Stomach (tissue), 8 donors: ENCODE measurements at regions not wholly inside any gene's neighbourhood (a gene's known extent, or its start where the extent isn't known, plus 50 kb on each side); places are given as distances from the start of the nearest gene placed in this dataset.
A peak's percentile ranks its signal among the peaks of the same experiment; 100 is the strongest.

Source experiments
- DNase-seq, 2 donors: peaks; one replicate each; pipeline versions ENCODE4 v3.0.0 to v3.0.0-alpha.2; 2013 to 2019
- H3K27ac ChIP-seq, 5 donors: fragments of 200-600 bp in 4 of 5; sonication (generic) in 4 of 5; one replicate each; pipeline ENCODE4 v1.5.1; 2013 to 2019; ENCODE audit warnings: mild to moderate bottlenecking in 1 of 5, moderate library complexity in 1 of 5
- H3K27me3 ChIP-seq, 3 donors: fragments of 200-600 bp; sonication (generic); one replicate each; pipeline ENCODE4 v1.5.1; 2017 to 2019; ENCODE audit warnings: mixed run types in 1 of 3
- H3K36me3 ChIP-seq, 4 donors: fragments of 200-600 bp; sonication (generic); 1 replicate in 3 of 4; 2 replicates in 1 of 4; pipeline ENCODE4 v1.5.1; 2016 to 2019
- H3K4me1 ChIP-seq, 4 donors: fragments of 200-600 bp; sonication (generic); one replicate each; pipeline ENCODE4 v1.5.1; 2016 to 2019
- H3K4me3 ChIP-seq, 4 donors: fragments of 200-600 bp; sonication (generic) in 3 of 4; one replicate each; pipeline ENCODE4 v1.5.1; 2016 to 2019; ENCODE audit warnings: mild to moderate bottlenecking in 1 of 4
- H3K9me3 ChIP-seq, 4 donors: fragments of 200-600 bp; sonication (generic); one replicate each; pipeline ENCODE4 v1.5.1; 2016 to 2019
- CTCF ChIP-seq, 7 experiments: fragments of 450-650 bp in 4 of 7; fragments of 200-600 bp in 3 of 7; sonication (generic) in 3 of 7; IDR thresholded peaks; one replicate each; pipeline ENCODE4 v1.5.1; 2016 to 2019; ENCODE audit warnings: antibody characterized with exemption in 7 of 7, control low read depth in 2 of 7, mild to moderate bottlenecking in 1 of 7
- EP300 ChIP-seq: sonication (generic); formaldehyde crosslinking; IDR thresholded peaks from one replicate; pipeline ENCODE4 v1.6.1; 2017; ENCODE audit warnings: antibody characterized with exemption
- POLR2A ChIP-seq, 4 donors: fragments of 450-650 bp; IDR thresholded peaks; one replicate each; pipeline ENCODE4 v1.6.1; 2016; ENCODE audit warnings: antibody characterized with exemption in 4 of 4, control low read depth in 2 of 4, mild to moderate bottlenecking in 1 of 4, moderate library complexity in 1 of 4
- POLR2AphosphoS5 ChIP-seq, 3 donors: sonication (generic); formaldehyde crosslinking; IDR thresholded peaks; one replicate each; pipeline ENCODE4 v1.6.1; 2016; ENCODE audit warnings: antibody characterized with exemption in 3 of 3
- WGBS, 5 donors: extraction: QIAGEN DNeasy Blood & Tissue Kit in 3 of 5; methylation state at CpG; one replicate each; pipeline versions ENCODE4 v1.1.5 to v1.1.7; 2013 to 2018; 5-methylcytosine and 5-hydroxymethylcytosine counted together
- intact Hi-C: fragments of 100-400 bp; cut with DNase I; formaldehyde crosslinking; loops from one replicate; pipeline ENCODE4 v1.15.1; 2023; ENCODE audit warnings: low total_unique reads
- donor health status: healthy with polysubstance abuse.
- donor health status: Bipolar disorder and iron deficiency.
- donor health status: healthy.

- Histone ChIP-seq H3K4me3 (no peak overlapping the region), H3K27me3 (peaks cover 0 to 3% (median 1%) of the 10 kb centered on the region in 3 donors), H3K36me3 (no peaks in the 10 kb centered on the region), H3K27ac (no peak overlapping the region), H3K9me3 (peaks cover 0 to 31% (median 18%) of the 10 kb centered on the region in 4 donors), H3K4me1 (no peaks in the 10 kb centered on the region)
- DNase-seq: no peak
- 65 to 82% (median 72%) methylated on average over 7 of the region's 7 CpGs for WGBS, 5 donors
- TF ChIP-seq CTCF (IDR thresholded peaks at IDR 0.05): no peak
- no peak for TF ChIP-seq POLR2A (IDR thresholded peaks at IDR 0.05)
- no peak for TF ChIP-seq EP300
- TF ChIP-seq POLR2AphosphoS5 (IDR thresholded peaks at IDR 0.05): no peak
- intact Hi-C loops: no loop called here
Measured at GRCh38 chr3:13708301-13708700, 159.4 kb downstream of the FBLN2 start.

- Histone ChIP-seq H3K9me3 (peaks cover 0 to 31% (median 20%) of the 10 kb centered on the region in 4 donors), H3K4me1 (no peaks in the 10 kb centered on the region), H3K27me3 (peaks cover 0 to 10% (median 3%) of the 10 kb centered on the region in 3 donors), H3K4me3 (no peak overlapping the region), H3K36me3 (no peaks in the 10 kb centered on the region), H3K27ac (no peak overlapping the region)
- intact Hi-C loops: no loop called here
- no peak for TF ChIP-seq CTCF (IDR thresholded peaks at IDR 0.05)
- no peak for TF ChIP-seq POLR2AphosphoS5 (IDR thresholded peaks at IDR 0.05)
- no peak for TF ChIP-seq POLR2A (IDR thresholded peaks at IDR 0.05)
- TF ChIP-seq EP300: no peak
- 80 to 88% (median 86%) methylated on average over 5 of the region's 5 CpGs for WGBS, 5 donors
- DNase-seq: no peak
Measured at GRCh38 chr3:13707456-13707855, 158.5 kb downstream of the FBLN2 start.

GRCh38 chr3:13706886-13707285, 158.0 kb downstream of the FBLN2 start:
- Histone ChIP-seq H3K36me3 (no peaks in the 10 kb centered on the region), H3K4me3 (no peak overlapping the region), H3K27me3 (peaks cover 0 to 16% (median 3%) of the 10 kb centered on the region in 3 donors), H3K4me1 (no peaks in the 10 kb centered on the region), H3K27ac (no peak overlapping the region), H3K9me3 (peaks cover 0 to 30% (median 21%) of the 10 kb centered on the region in 4 donors)
- no peak for DNase-seq
- 69 to 87% (median 85%) methylated on average over 4 of the region's 4 CpGs for WGBS, 5 donors
- intact Hi-C loops: no loop called here
- TF ChIP-seq EP300: no peak
- TF ChIP-seq POLR2A (IDR thresholded peaks at IDR 0.05): no peak
- no peak for TF ChIP-seq CTCF (IDR thresholded peaks at IDR 0.05)
- TF ChIP-seq POLR2AphosphoS5 (IDR thresholded peaks at IDR 0.05): no peak

- no peaks in the 10 kb centered on the region for H3K4me1 ChIP-seq
- TF ChIP-seq CTCF (IDR thresholded peaks at IDR 0.05): no peak
- TF ChIP-seq POLR2A (IDR thresholded peaks at IDR 0.05): no peak
- TF ChIP-seq EP300: no peak
- TF ChIP-seq POLR2AphosphoS5 (IDR thresholded peaks at IDR 0.05): no peak
- peaks cover 0 to 26% (median 21%) of the 10 kb centered on the region in 4 donors for H3K9me3 ChIP-seq
- H3K27ac ChIP-seq: no peak overlapping the region
- peaks cover 0 to 20% (median 3%) of the 10 kb centered on the region in 3 donors for H3K27me3 ChIP-seq
- no peaks in the 10 kb centered on the region for H3K36me3 ChIP-seq
- intact Hi-C loops: no loop called here
- peak in 1 of 2 donors; percentile 10 for DNase-seq
- no peak overlapping the region for H3K4me3 ChIP-seq
- WGBS, 5 donors: 67 to 76% (median 70%) methylated on average over 2 of the region's 2 CpGs
Measured at GRCh38 chr3:13706451-13706850, 157.5 kb downstream of the FBLN2 start.
